Breast epithelium (tissue), 4 donors: ENCODE measurements at regions not wholly inside any gene's neighbourhood (a gene's known extent, or its start where the extent isn't known, plus 50 kb on each side); places are given as distances from the start of the nearest gene placed in this dataset.

Experiments
- DNase-seq, 2 donors: peaks; one replicate each; pipeline ENCODE4 v3.0.0-alpha.2; 2019; ENCODE audit warnings: low spot score in 2 of 2
- H3K27ac ChIP-seq, 2 donors: fragments of 200-600 bp; sonication (generic) in 1 of 2; one replicate each; pipeline ENCODE4 v1.5.1; 2016 to 2019; ENCODE audit warnings: mild to moderate bottlenecking in 1 of 2
- H3K27me3 ChIP-seq, 2 donors: fragments of 200-600 bp; sonication (generic) in 1 of 2; one replicate each; pipeline versions ENCODE4 v1.5.1 to v1.6.0; 2017 to 2019; ENCODE audit warnings: control low read depth in 1 of 2, mild to moderate bottlenecking in 1 of 2
- H3K36me3 ChIP-seq: fragments of 200-600 bp; one replicate; pipeline ENCODE4 v1.5.1; 2019
- H3K4me1 ChIP-seq, 2 donors: fragments of 200-600 bp; sonication (generic); one replicate each; pipeline ENCODE4 v1.5.1; 2016 to 2019; ENCODE audit warnings: control low read depth in 1 of 2
- H3K4me3 ChIP-seq, 3 donors: fragments of 200-600 bp; sonication (generic); 1 replicate in 2 of 3; 2 replicates in 1 of 3; pipeline ENCODE4 v1.5.1; 2016 to 2019; ENCODE audit warnings: mild to moderate bottlenecking in 3 of 3, moderate library complexity in 2 of 3
- H3K9me3 ChIP-seq, 2 donors: fragments of 200-600 bp; sonication (generic) in 1 of 2; one replicate each; pipeline ENCODE4 v1.5.1; 2016 to 2019; ENCODE audit warnings: control low read depth in 1 of 2
- POLR2A ChIP-seq: fragments of 450-650 bp; IDR thresholded peaks from one replicate; pipeline ENCODE4 v1.6.1; 2016; ENCODE audit warnings: antibody characterized with exemption, mild to moderate bottlenecking, moderate library complexity
- POLR2AphosphoS5 ChIP-seq, 3 donors: sonication (generic); formaldehyde crosslinking; IDR thresholded peaks; one replicate each; pipeline ENCODE4 v1.6.1; 2017; ENCODE audit warnings: antibody characterized with exemption in 3 of 3
- intact Hi-C: fragments of 100-400 bp; cut with DNase I; formaldehyde crosslinking; loops from one replicate; pipeline ENCODE4 v1.15.1; 2023; ENCODE audit warnings: low total_unique reads
- TF ChIP-seq, protein P1 (sequence below), 3 donors: fragments of 450-650 bp; IDR thresholded peaks; one replicate each; pipeline ENCODE4 v1.5.1; 2016 to 2017; ENCODE audit warnings: antibody characterized with exemption in 3 of 3, mild to moderate bottlenecking in 3 of 3, moderate library complexity in 3 of 3

DNA sequence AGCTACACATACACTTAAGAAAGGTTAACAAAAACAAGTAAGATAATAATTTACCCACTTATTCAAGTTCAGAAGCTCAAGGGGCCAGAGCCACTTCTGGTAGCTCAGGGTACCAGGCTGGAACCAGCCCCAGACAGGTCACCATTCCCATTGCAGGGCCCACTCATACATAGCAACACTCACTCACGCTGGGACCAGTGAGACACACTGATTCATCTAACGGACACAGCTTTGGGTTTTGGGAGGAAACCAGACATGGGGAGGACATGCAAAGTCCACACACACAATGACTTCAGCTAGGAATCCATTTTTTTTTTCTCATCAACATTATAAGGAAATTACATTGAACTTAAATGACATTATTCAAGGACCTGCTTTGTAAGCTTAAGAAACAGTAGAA is 169.1 kb downstream of the ZC3H11B start:
- H3K4me3 ChIP-seq: no peak overlapping the region
- DNase-seq: no peak
- no peaks in the 10 kb centered on the region for H3K36me3 ChIP-seq
- no peaks in the 10 kb centered on the region for H3K27me3 ChIP-seq
- H3K4me1 ChIP-seq: no peaks in the 10 kb centered on the region
- intact Hi-C loops: no loop called here
- H3K9me3 ChIP-seq: no peaks in the 10 kb centered on the region
- H3K27ac ChIP-seq: no peak overlapping the region
- TF ChIP-seq POLR2AphosphoS5 (IDR thresholded peaks at IDR 0.05) (no peak), POLR2A (no peak)
- TF ChIP-seq, protein P1, sequence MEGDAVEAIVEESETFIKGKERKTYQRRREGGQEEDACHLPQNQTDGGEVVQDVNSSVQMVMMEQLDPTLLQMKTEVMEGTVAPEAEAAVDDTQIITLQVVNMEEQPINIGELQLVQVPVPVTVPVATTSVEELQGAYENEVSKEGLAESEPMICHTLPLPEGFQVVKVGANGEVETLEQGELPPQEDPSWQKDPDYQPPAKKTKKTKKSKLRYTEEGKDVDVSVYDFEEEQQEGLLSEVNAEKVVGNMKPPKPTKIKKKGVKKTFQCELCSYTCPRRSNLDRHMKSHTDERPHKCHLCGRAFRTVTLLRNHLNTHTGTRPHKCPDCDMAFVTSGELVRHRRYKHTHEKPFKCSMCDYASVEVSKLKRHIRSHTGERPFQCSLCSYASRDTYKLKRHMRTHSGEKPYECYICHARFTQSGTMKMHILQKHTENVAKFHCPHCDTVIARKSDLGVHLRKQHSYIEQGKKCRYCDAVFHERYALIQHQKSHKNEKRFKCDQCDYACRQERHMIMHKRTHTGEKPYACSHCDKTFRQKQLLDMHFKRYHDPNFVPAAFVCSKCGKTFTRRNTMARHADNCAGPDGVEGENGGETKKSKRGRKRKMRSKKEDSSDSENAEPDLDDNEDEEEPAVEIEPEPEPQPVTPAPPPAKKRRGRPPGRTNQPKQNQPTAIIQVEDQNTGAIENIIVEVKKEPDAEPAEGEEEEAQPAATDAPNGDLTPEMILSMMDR (IDR thresholded peaks at IDR 0.05): no peak

DNA sequence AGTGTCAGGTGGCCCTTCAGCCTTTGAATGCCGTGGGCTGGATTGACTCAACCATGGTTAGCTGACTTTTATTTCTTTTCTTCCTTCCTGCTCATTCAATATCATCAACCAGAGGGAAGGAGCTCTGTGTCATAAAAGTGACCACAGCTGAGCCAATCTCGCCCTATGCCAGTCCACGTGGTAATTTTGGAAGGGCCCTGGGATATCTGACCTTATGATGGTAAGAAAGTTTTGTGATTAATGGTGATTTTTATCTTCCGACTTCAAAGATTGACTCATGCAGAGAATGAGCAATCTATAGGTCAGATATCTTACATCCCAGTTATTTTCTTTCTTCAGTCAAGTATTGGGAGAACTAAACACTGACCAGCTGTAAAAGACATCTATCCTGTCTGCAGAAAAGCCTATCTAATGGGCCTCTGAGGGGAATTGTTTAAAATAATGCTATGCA is 170.3 kb downstream of the ZC3H11B start:
- DNase-seq: no peak
- Histone ChIP-seq H3K4me3 (no peak overlapping the region), H3K27me3 (no peaks in the 10 kb centered on the region), H3K36me3 (no peaks in the 10 kb centered on the region), H3K27ac (no peak overlapping the region), H3K4me1 (no peaks in the 10 kb centered on the region), H3K9me3 (no peaks in the 10 kb centered on the region)
- TF ChIP-seq POLR2A: no peak
- no peak for TF ChIP-seq POLR2AphosphoS5 (IDR thresholded peaks at IDR 0.05)
- TF ChIP-seq, protein P1 (IDR thresholded peaks at IDR 0.05): no peak
- intact Hi-C loops: no loop called here

DNA sequence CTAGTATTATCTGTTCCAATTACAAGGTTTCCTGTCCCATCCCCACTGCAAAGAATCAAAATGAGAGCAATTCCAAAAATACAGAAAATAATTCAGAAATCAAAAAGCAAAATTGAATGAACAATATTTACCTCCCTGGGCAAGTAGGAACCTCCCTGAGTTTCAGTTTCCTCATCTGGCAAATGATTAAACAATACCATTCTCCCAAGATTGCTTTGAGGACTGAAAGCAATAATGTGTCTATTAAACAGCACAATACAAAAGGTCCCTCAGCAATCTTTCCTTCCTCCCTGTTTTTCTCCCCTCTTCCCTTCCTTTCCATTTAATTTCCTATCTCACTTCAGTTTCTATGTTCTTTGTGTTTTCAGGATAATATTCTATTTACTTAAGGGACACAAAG is 171.0 kb downstream of the ZC3H11B start:
- H3K9me3 ChIP-seq: no peaks in the 10 kb centered on the region
- no peaks in the 10 kb centered on the region for H3K4me1 ChIP-seq
- H3K27ac ChIP-seq: no peak overlapping the region
- no peak overlapping the region for H3K4me3 ChIP-seq
- intact Hi-C loops: no loop called here
- no peaks in the 10 kb centered on the region for H3K27me3 ChIP-seq
- no peak for DNase-seq
- H3K36me3 ChIP-seq: no peaks in the 10 kb centered on the region
- TF ChIP-seq, protein P1 (IDR thresholded peaks at IDR 0.05): no peak
- TF ChIP-seq POLR2AphosphoS5 (IDR thresholded peaks at IDR 0.05): no peak
- TF ChIP-seq POLR2A: no peak

DNA sequence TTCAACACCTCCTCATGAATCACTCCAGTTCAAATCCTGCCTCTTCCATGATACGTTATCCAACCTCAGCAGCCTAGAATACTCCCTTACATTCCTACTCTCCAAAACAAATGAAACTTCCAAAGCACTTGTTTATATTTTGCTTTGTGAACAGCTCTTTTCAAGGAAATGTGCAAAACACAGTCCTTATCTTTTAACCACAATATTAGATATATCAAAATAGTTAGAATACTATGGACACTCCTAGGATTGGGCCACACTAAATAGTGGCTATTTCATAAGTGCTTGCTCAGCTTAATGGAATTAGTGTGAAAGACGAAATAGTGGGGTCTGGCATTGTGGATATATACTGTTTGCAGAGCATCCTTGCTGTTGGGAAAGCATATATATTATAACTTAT is 173.5 kb downstream of the ZC3H11B start:
- no peaks in the 10 kb centered on the region for H3K4me1 ChIP-seq
- H3K36me3 ChIP-seq: no peaks in the 10 kb centered on the region
- intact Hi-C loops: no loop called here
- no peaks in the 10 kb centered on the region for H3K9me3 ChIP-seq
- no peak overlapping the region for H3K27ac ChIP-seq
- H3K4me3 ChIP-seq: no peak overlapping the region
- TF ChIP-seq, protein P1 (IDR thresholded peaks at IDR 0.05): no peak
- TF ChIP-seq POLR2AphosphoS5 (IDR thresholded peaks at IDR 0.05) (no peak), POLR2A (no peak)
- H3K27me3 ChIP-seq: no peaks in the 10 kb centered on the region
- DNase-seq: no peak

DNA sequence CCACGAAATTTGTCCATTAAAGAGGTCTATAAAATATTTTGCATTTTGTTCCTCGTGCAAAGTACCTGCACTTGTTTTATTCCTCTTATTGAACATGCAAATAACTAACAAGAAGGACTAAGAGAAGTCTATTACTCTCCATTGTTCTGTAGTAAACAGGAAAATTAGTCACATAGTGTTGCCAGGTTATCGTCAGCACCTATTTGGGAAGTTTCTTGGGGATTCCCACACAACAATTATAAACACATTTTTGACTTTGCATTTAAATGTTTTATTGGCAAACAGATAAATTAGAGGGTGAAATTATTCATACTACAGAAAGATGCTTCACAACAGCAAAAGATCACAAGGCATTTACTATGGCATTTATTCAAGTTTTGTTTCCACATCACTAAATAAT is 174.5 kb downstream of the ZC3H11B start:
- no peaks in the 10 kb centered on the region for H3K9me3 ChIP-seq
- H3K27me3 ChIP-seq: no peaks in the 10 kb centered on the region
- intact Hi-C loops: no loop called here
- H3K4me3 ChIP-seq: no peak overlapping the region
- H3K36me3 ChIP-seq: no peaks in the 10 kb centered on the region
- no peaks in the 10 kb centered on the region for H3K4me1 ChIP-seq
- TF ChIP-seq POLR2AphosphoS5 (IDR thresholded peaks at IDR 0.05): no peak
- no peak for TF ChIP-seq POLR2A
- TF ChIP-seq, protein P1 (IDR thresholded peaks at IDR 0.05): no peak
- DNase-seq: no peak
- no peak overlapping the region for H3K27ac ChIP-seq
